ENCODE measurements at regions not wholly inside any gene's neighbourhood (a gene's known extent, or its start where the extent isn't known, plus 50 kb on each side); places are given as distances from the start of the nearest gene placed in this dataset.
"Not testable (repeated sequence)": the region's sequence is repeated elsewhere in the genome, so short reads cannot be mapped to it uniquely, and the experiment has no call there.

GRCh38 chr2:237205561-237205971, 119.9 kb downstream of the COPS8 start:
- H3K27ac Mint-ChIP-seq, result no peak overlapping the region
- no peak overlapping the region for H3K4me3 Mint-ChIP-seq
- H3K9me3 Mint-ChIP-seq, result no peaks in the 10 kb centered on the region
- no peaks in the 10 kb centered on the region for H3K4me1 Mint-ChIP-seq
- DNase-seq (no peak), ATAC-seq (ENCODE audit: low read depth in 2 of 2) (no peak)
- peaks cover 0 to 15% (median 6%) of the 10 kb centered on the region in 3 donors for H3K27me3 Mint-ChIP-seq
- H3K36me3 Mint-ChIP-seq, result no peaks in the 10 kb centered on the region

GRCh38 chr2:237207646-237208045, 122.0 kb downstream of the COPS8 start:
- no peaks in the 10 kb centered on the region for H3K36me3 Mint-ChIP-seq
- ATAC-seq (ENCODE audit: low read depth in 2 of 2), result no peak

GRCh38 chr2:237208373-237209260, 122.9 kb downstream of the COPS8 start:
- DNase-seq, result no peak
- no peaks in the 10 kb centered on the region for H3K9me3 Mint-ChIP-seq
- H3K27ac Mint-ChIP-seq, result peak overlapping the region in 1 of 6 donors; percentile 39
- peaks cover 0 to 15% (median 2%) of the 10 kb centered on the region in 3 donors for H3K27me3 Mint-ChIP-seq
- ATAC-seq (ENCODE audit: low read depth in 2 of 2), result no peak
- H3K4me3 Mint-ChIP-seq, result no peak overlapping the region
- H3K36me3 Mint-ChIP-seq, result no peaks in the 10 kb centered on the region
- H3K4me1 Mint-ChIP-seq, result no peaks in the 10 kb centered on the region

More at GRCh38 chr2:237207646-237208045, 122.0 kb downstream of the COPS8 start:
- Mint-ChIP-seq H3K27me3 (peaks cover 0 to 15% (median 6%) of the 10 kb centered on the region in 3 donors), H3K27ac (no peak overlapping the region), H3K4me3 (no peak overlapping the region), H3K9me3 (no peaks in the 10 kb centered on the region), H3K4me1 (no peaks in the 10 kb centered on the region)
- DNase-seq, result no peak

- Mint-ChIP-seq H3K9me3 (no peaks in the 10 kb centered on the region), H3K36me3 (no peaks in the 10 kb centered on the region), H3K4me3 (no peak overlapping the region), H3K27ac (no peak overlapping the region), H3K27me3 (peaks cover 0 to 11% (median 0%) of the 10 kb centered on the region in 3 donors), H3K4me1 (no peaks in the 10 kb centered on the region)
- no peak for DNase-seq
- ATAC-seq (ENCODE audit: low read depth in 2 of 2), result no peak
These were observed 124.2 kb downstream of the COPS8 start for GRCh38 chr2:237209885-237210284.

- DNase-seq (no peak), ATAC-seq (ENCODE audit: low read depth in 2 of 2) (no peak)
- Mint-ChIP-seq H3K9me3 (no peaks in the 10 kb centered on the region), H3K27me3 (peaks cover 0 to 7% (median 0%) of the 10 kb centered on the region in 3 donors), H3K27ac (peak overlapping the region in 1 of 6 donors; percentile 61), H3K4me1 (no peaks in the 10 kb centered on the region), H3K4me3 (no peak overlapping the region), H3K36me3 (no peaks in the 10 kb centered on the region)
These were observed 124.6 kb downstream of the COPS8 start for GRCh38 chr2:237210297-237210696.

- DNase-seq (no peak), ATAC-seq (ENCODE audit: low read depth in 2 of 2) (no peak)
- Mint-ChIP-seq H3K27ac (peak overlapping the region in 1 of 6 donors; percentile 61), H3K27me3 (peaks cover 0 to 5% (median 0%) of the 10 kb centered on the region in 3 donors), H3K4me3 (no peak overlapping the region), H3K9me3 (no peaks in the 10 kb centered on the region), H3K36me3 (no peaks in the 10 kb centered on the region), H3K4me1 (no peaks in the 10 kb centered on the region)
These were observed 125.1 kb downstream of the COPS8 start for GRCh38 chr2:237210763-237211162.

GRCh38 chr2:237212356-237213279, 126.9 kb downstream of the COPS8 start:
- not testable (repeated sequence) for ATAC-seq (ENCODE audit: low read depth in 2 of 2); H3K4me3 Mint-ChIP-seq

GRCh38 chr2:237213315-237214022, 127.8 kb downstream of the COPS8 start:
- DNase-seq (no peak), ATAC-seq (ENCODE audit: low read depth in 2 of 2) (no peak)
- H3K9me3 Mint-ChIP-seq, result peaks cover 0 to 7% (median 0%) of the 10 kb centered on the region in 7 donors
- H3K27ac Mint-ChIP-seq, result no peak overlapping the region
- H3K4me3 Mint-ChIP-seq, result no peak overlapping the region
- H3K4me1 Mint-ChIP-seq, result no peaks in the 10 kb centered on the region
- no peaks in the 10 kb centered on the region for H3K27me3 Mint-ChIP-seq
- H3K36me3 Mint-ChIP-seq, result no peaks in the 10 kb centered on the region

More at GRCh38 chr2:237212356-237213279, 126.9 kb downstream of the COPS8 start:
- not testable (repeated sequence) for H3K4me1 Mint-ChIP-seq, DNase-seq, H3K27ac Mint-ChIP-seq, H3K27me3 Mint-ChIP-seq, H3K36me3 Mint-ChIP-seq, H3K9me3 Mint-ChIP-seq

GRCh38 chr2:237214030-237214675, 128.5 kb downstream of the COPS8 start:
- Mint-ChIP-seq H3K4me1 (no peaks in the 10 kb centered on the region), H3K9me3 (peaks cover 0 to 7% (median 0%) of the 10 kb centered on the region in 7 donors)

GRCh38 chr2:237214963-237215362, 129.3 kb downstream of the COPS8 start:
- DNase-seq, result no peak
- Mint-ChIP-seq H3K4me3 (no peak overlapping the region), H3K9me3 (peaks cover 0 to 7% (median 0%) of the 10 kb centered on the region in 7 donors), H3K27me3 (no peaks in the 10 kb centered on the region), H3K4me1 (no peaks in the 10 kb centered on the region), H3K36me3 (no peaks in the 10 kb centered on the region), H3K27ac (no peak overlapping the region)
- no peak for ATAC-seq (ENCODE audit: low read depth in 2 of 2)

More at GRCh38 chr2:237214030-237214675, 128.5 kb downstream of the COPS8 start:
- Mint-ChIP-seq H3K27ac (no peak overlapping the region), H3K4me3 (no peak overlapping the region), H3K36me3 (no peaks in the 10 kb centered on the region), H3K27me3 (no peaks in the 10 kb centered on the region)
- ATAC-seq (ENCODE audit: low read depth in 2 of 2) (no peak), DNase-seq (no peak)

- Mint-ChIP-seq H3K27ac (no peak overlapping the region), H3K36me3 (no peaks in the 10 kb centered on the region), H3K4me3 (no peak overlapping the region), H3K4me1 (peaks cover 0 to 4% (median 0%) of the 10 kb centered on the region in 3 donors), H3K9me3 (peaks cover 0 to 7% (median 0%) of the 10 kb centered on the region in 7 donors), H3K27me3 (peaks cover 5 to 7% (median 7%) of the 10 kb centered on the region in 3 donors)
- DNase-seq, result no peak
- ATAC-seq (ENCODE audit: low read depth in 2 of 2), result no peak
These were observed 132.4 kb downstream of the COPS8 start for GRCh38 chr2:237217995-237218616.

GRCh38 chr2:237218756-237219155, 133.1 kb downstream of the COPS8 start:
- DNase-seq (no peak), ATAC-seq (ENCODE audit: low read depth in 2 of 2) (no peak)
- no peak overlapping the region for H3K27ac Mint-ChIP-seq
- H3K4me1 Mint-ChIP-seq, result peaks cover 0 to 4% (median 0%) of the 10 kb centered on the region in 3 donors
- H3K9me3 Mint-ChIP-seq, result peaks cover 0 to 7% (median 0%) of the 10 kb centered on the region in 7 donors
- peaks cover 5 to 7% (median 7%) of the 10 kb centered on the region in 3 donors for H3K27me3 Mint-ChIP-seq
- H3K36me3 Mint-ChIP-seq, result no peaks in the 10 kb centered on the region
- no peak overlapping the region for H3K4me3 Mint-ChIP-seq
